Esophagus muscularis mucosa (tissue), 4 donors: ENCODE measurements at regions not wholly inside any gene's neighbourhood (a gene's known extent, or its start where the extent isn't known, plus 50 kb on each side); places are given as distances from the start of the nearest gene placed in this dataset.
A peak's percentile ranks its signal among the peaks of the same experiment; 100 is the strongest.

Experiments
- DNase-seq: peaks from one replicate; pipeline ENCODE4 v3.0.0-alpha.2; 2017; ENCODE audit errors: extremely low spot score
- H3K27ac ChIP-seq, 4 donors: fragments of 200-600 bp; sonication (generic); replicated peaks in 1 of 4; 1 replicate in 3 of 4; 2 replicates in 1 of 4; pipeline ENCODE4 v1.5.1; 2016 to 2019; ENCODE audit warnings: mild to moderate bottlenecking in 1 of 4
- H3K27me3 ChIP-seq, 4 donors: fragments of 200-600 bp; sonication (generic); one replicate each; pipeline versions ENCODE4 v1.5.1 to v1.6.0; 2016 to 2019
- H3K36me3 ChIP-seq, 4 donors: fragments of 200-600 bp; sonication (generic); one replicate each; pipeline ENCODE4 v1.5.1; 2016 to 2019
- H3K4me1 ChIP-seq, 4 donors: fragments of 200-600 bp; sonication (generic); one replicate each; pipeline ENCODE4 v1.5.1; 2016 to 2019
- H3K4me3 ChIP-seq, 4 donors: fragments of 200-600 bp; sonication (generic); 1 replicate in 2 of 4; 2 replicates in 2 of 4; pipeline ENCODE4 v1.5.1; 2016 to 2019; ENCODE audit warnings: mild to moderate bottlenecking in 4 of 4, moderate library complexity in 1 of 4
- H3K9me3 ChIP-seq, 4 donors: fragments of 200-600 bp; sonication (generic); 1 replicate in 3 of 4; 2 replicates in 1 of 4; pipeline ENCODE4 v1.5.1; 2016 to 2019
- CTCF ChIP-seq, 3 experiments: fragments of 200-600 bp in 2 of 3; fragments of 450-650 bp in 1 of 3; sonication (generic) in 2 of 3; IDR thresholded peaks; one replicate each; pipeline ENCODE4 v1.5.1; 2017 to 2019; ENCODE audit warnings: antibody characterized with exemption in 3 of 3, mild to moderate bottlenecking in 2 of 3, moderate library complexity in 1 of 3
- EP300 ChIP-seq: sonication (generic); formaldehyde crosslinking; IDR thresholded peaks from one replicate; pipeline ENCODE4 v1.6.1; 2017; ENCODE audit warnings: antibody characterized with exemption
- POLR2A ChIP-seq: fragments of 450-650 bp; IDR thresholded peaks from one replicate; pipeline ENCODE4 v1.6.1; 2017; ENCODE audit warnings: antibody characterized with exemption, moderate library complexity, mild to moderate bottlenecking, low read depth
- POLR2AphosphoS5 ChIP-seq, 2 donors: sonication (generic); formaldehyde crosslinking; IDR thresholded peaks; one replicate each; pipeline ENCODE4 v1.6.1; 2017; ENCODE audit warnings: antibody characterized with exemption in 2 of 2
- WGBS: methylation state at CpG from one replicate; pipeline ENCODE4 v1.1.5; 2018; 5-methylcytosine and 5-hydroxymethylcytosine counted together
- intact Hi-C: fragments of 100-400 bp; cut with DNase I; formaldehyde crosslinking; loops from one replicate; pipeline ENCODE4 v1.15.1; 2023

GRCh38 chr19:57057036-57057686, 62.6 kb upstream of the USP29 start:
- WGBS: 38% methylated on average over 15 of the region's 16 CpGs
- TF ChIP-seq POLR2AphosphoS5 (IDR thresholded peaks at IDR 0.05) (peak; percentile 47 to 57), POLR2A (no peak)
- Histone ChIP-seq H3K4me1 (peaks cover 0 to 9% (median 4%) of the 10 kb centered on the region in 4 donors), H3K27ac (no peak overlapping the region), H3K27me3 (peaks cover 0 to 54% (median 0%) of the 10 kb centered on the region in 4 donors), H3K9me3 (peaks cover 0 to 8% (median 0%) of the 10 kb centered on the region in 4 donors), H3K36me3 (no peaks in the 10 kb centered on the region), H3K4me3 (no peak overlapping the region)
- intact Hi-C loops: no loop called here
- no peak for DNase-seq

- peaks cover 0 to 9% (median 4%) of the 10 kb centered on the region in 4 donors for H3K4me1 ChIP-seq
- no peak overlapping the region for H3K27ac ChIP-seq
- H3K36me3 ChIP-seq: no peaks in the 10 kb centered on the region
- 65% methylated on average over 6 of the region's 6 CpGs for WGBS
- intact Hi-C loops: no loop called here
- no peak for DNase-seq
- H3K4me3 ChIP-seq: no peak overlapping the region
- H3K9me3 ChIP-seq: peaks cover 0 to 18% (median 0%) of the 10 kb centered on the region in 4 donors
- TF ChIP-seq POLR2A: no peak
- no peak for TF ChIP-seq EP300
- TF ChIP-seq POLR2AphosphoS5 (IDR thresholded peaks at IDR 0.05): no peak
- no peak for TF ChIP-seq CTCF (IDR thresholded peaks at IDR 0.05)
- peaks cover 0 to 47% (median 0%) of the 10 kb centered on the region in 4 donors for H3K27me3 ChIP-seq
Observed at GRCh38 chr19:57058871-57059270, 60.9 kb upstream of the USP29 start.

GRCh38 chr19:57063070-57063469, 56.7 kb upstream of the USP29 start:
- Histone ChIP-seq H3K4me1 (no peaks in the 10 kb centered on the region), H3K27ac (no peak overlapping the region), H3K27me3 (peaks cover 0 to 24% (median 0%) of the 10 kb centered on the region in 4 donors), H3K36me3 (no peaks in the 10 kb centered on the region), H3K9me3 (peaks cover 0 to 9% (median 0%) of the 10 kb centered on the region in 4 donors), H3K4me3 (no peak overlapping the region)
- DNase-seq: no peak
- intact Hi-C loops: no loop called here
- no peak for TF ChIP-seq CTCF (IDR thresholded peaks at IDR 0.05)
- TF ChIP-seq POLR2AphosphoS5 (IDR thresholded peaks at IDR 0.05): no peak
- no peak for TF ChIP-seq EP300
- no peak for TF ChIP-seq POLR2A
- WGBS: 92% methylated on average over 4 of the region's 4 CpGs

- no peak overlapping the region for H3K27ac ChIP-seq
- H3K4me1 ChIP-seq: no peaks in the 10 kb centered on the region
- intact Hi-C loops: no loop called here
- TF ChIP-seq CTCF (IDR thresholded peaks at IDR 0.05): no peak
- no peak for TF ChIP-seq POLR2A
- no peak for TF ChIP-seq POLR2AphosphoS5 (IDR thresholded peaks at IDR 0.05)
- TF ChIP-seq EP300: no peak
- no peaks in the 10 kb centered on the region for H3K36me3 ChIP-seq
- WGBS: 90% methylated on average over 3 of the region's 3 CpGs
- H3K9me3 ChIP-seq: peaks cover 0 to 17% (median 0%) of the 10 kb centered on the region in 4 donors
- H3K4me3 ChIP-seq: no peak overlapping the region
- H3K27me3 ChIP-seq: no peaks in the 10 kb centered on the region
- DNase-seq: no peak
Observed at GRCh38 chr19:57067440-57067839, 52.3 kb upstream of the USP29 start.

- no peak for DNase-seq
- no peaks in the 10 kb centered on the region for H3K4me1 ChIP-seq
- H3K27me3 ChIP-seq: no peaks in the 10 kb centered on the region
- intact Hi-C loops: no loop called here
- no peak overlapping the region for H3K27ac ChIP-seq
- TF ChIP-seq CTCF (IDR thresholded peaks at IDR 0.05) (no peak), POLR2A (no peak), EP300 (no peak), POLR2AphosphoS5 (IDR thresholded peaks at IDR 0.05) (no peak)
- H3K4me3 ChIP-seq: no peak overlapping the region
- peaks cover 0 to 8% (median 0%) of the 10 kb centered on the region in 4 donors for H3K9me3 ChIP-seq
- no peaks in the 10 kb centered on the region for H3K36me3 ChIP-seq
- WGBS: 75% methylated on average over 12 of the region's 12 CpGs
Observed at GRCh38 chr19:57068311-57068710, 51.5 kb upstream of the USP29 start.
